Loucy (cell line): ENCODE measurements at regions not wholly inside any gene's neighbourhood (a gene's known extent, or its start where the extent isn't known, plus 50 kb on each side); places are given as distances from the start of the nearest gene placed in this dataset.
"Not testable (repeated sequence)": the region's sequence is repeated elsewhere in the genome, so short reads cannot be mapped to it uniquely, and the experiment has no call there.

Experiments used
- EZH2phosphoT487 ChIP-seq: fragments of 200-600 bp; IDR thresholded peaks from 2 replicates; pipeline ENCODE4 v1.6.1; 2018; ENCODE audit warnings: antibody characterized with exemption, mild to moderate bottlenecking, moderate library complexity, borderline replicate concordance
- TF ChIP-seq, protein P1 (sequence below): fragments of 200-600 bp; sonication (generic); conservative IDR thresholded peaks from 2 replicates; pipeline ENCODE4 v1.5.1; 2014; ENCODE audit warnings: mild to moderate bottlenecking, antibody characterized with exemption, low read length

DNA sequence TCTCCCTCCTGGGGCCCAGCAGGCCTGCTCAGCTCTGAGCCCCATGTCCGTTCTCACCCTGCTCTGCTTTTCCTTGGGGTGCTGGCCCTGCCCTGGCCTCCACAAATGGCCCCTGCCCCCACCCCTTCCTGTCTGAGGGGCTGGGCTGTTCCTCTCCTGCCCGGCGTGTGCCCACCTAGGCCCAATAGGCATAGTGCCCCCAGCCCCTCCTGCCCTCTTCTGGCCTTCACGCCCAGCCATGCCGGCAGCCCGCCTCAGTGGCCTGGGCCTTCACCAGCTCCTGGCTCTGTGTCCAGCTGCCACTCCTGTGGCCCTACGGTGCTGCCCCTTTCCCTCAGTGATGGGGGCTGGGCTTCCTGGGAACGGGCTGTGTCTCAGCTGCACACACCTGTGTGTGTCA, 125.9 kb downstream of the TMEM121 start:
- TF ChIP-seq, protein P1, sequence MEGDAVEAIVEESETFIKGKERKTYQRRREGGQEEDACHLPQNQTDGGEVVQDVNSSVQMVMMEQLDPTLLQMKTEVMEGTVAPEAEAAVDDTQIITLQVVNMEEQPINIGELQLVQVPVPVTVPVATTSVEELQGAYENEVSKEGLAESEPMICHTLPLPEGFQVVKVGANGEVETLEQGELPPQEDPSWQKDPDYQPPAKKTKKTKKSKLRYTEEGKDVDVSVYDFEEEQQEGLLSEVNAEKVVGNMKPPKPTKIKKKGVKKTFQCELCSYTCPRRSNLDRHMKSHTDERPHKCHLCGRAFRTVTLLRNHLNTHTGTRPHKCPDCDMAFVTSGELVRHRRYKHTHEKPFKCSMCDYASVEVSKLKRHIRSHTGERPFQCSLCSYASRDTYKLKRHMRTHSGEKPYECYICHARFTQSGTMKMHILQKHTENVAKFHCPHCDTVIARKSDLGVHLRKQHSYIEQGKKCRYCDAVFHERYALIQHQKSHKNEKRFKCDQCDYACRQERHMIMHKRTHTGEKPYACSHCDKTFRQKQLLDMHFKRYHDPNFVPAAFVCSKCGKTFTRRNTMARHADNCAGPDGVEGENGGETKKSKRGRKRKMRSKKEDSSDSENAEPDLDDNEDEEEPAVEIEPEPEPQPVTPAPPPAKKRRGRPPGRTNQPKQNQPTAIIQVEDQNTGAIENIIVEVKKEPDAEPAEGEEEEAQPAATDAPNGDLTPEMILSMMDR: not testable (repeated sequence)
- TF ChIP-seq EZH2phosphoT487: not testable (repeated sequence)
